Stimulated activated naive CD8-positive, alpha-beta T cell treated with anti-CD3 and anti-CD28 coated beads, Interleukin-15, Interleukin-2, amounts not matched to agents 100 ng/mL and 50 ng/mL, for 24 hours (primary cell): ENCODE measurements at regions not wholly inside any gene's neighbourhood (a gene's known extent, or its start where the extent isn't known, plus 50 kb on each side); places are given as distances from the start of the nearest gene placed in this dataset.

Experiments used
- H3K27ac Mint-ChIP-seq: one replicate; pipeline ENCODE4 v1.8.0; 2021; ENCODE audit warnings: mild to moderate bottlenecking, mixed read lengths
- H3K27me3 Mint-ChIP-seq: one replicate; pipeline ENCODE4 v1.8.0; 2021; ENCODE audit warnings: mixed read lengths
- H3K36me3 Mint-ChIP-seq: one replicate; pipeline ENCODE4 v1.8.0; 2021; ENCODE audit warnings: low read depth, mixed read lengths
- H3K4me1 Mint-ChIP-seq: one replicate; pipeline ENCODE4 v1.8.0; 2021; ENCODE audit warnings: low read depth, mixed read lengths
- H3K4me3 Mint-ChIP-seq: one replicate; pipeline ENCODE4 v1.8.0; 2021; ENCODE audit warnings: mild to moderate bottlenecking, mixed read lengths
- H3K9me3 Mint-ChIP-seq: one replicate; pipeline ENCODE4 v1.8.0; 2021; ENCODE audit warnings: mixed read lengths

DNA sequence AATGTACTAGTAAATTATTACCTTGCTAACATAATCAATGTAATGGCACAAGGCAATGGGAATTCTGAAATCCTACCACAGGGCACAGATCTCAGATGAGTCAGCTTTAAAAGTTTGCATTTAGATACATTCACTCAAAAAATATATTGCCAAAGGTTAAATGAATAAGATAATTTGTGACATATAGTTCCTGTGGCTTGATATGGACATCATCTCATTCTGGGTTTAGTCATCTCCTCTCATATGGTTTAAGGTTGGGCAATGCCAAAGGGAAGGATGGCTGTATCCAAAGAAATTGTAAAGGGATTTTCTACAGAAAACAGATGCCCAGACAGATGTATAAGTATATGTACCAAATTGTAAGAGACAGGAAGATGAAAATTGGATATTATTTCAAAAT is 1065.0 kb downstream of the LRFN5 start:
- no peak overlapping the region for H3K27ac Mint-ChIP-seq
- H3K9me3 Mint-ChIP-seq = peaks cover 12% of the 10 kb centered on the region
- no peak overlapping the region for H3K4me3 Mint-ChIP-seq

DNA sequence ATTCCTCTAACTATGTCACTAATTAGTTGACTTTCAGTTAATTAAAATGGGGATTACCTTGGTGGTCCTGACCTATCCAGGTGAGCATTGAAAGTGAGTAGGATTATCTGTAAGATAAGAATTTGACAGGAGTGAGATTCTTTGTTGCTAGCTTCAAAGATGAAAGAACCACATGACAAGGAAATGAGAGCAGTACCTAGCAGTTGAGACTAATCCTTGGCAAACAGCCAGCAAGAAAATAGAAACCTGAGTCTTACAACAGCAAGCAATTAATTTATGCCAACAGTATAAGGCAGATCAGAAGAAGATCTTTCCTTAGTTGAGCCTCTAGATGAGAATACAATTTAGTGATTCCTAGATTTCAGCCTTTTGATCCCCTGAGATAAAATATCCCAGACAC is 1058.4 kb downstream of the LRFN5 start:
- Mint-ChIP-seq H3K27me3 (no peaks in the 10 kb centered on the region), H3K36me3 (no peaks in the 10 kb centered on the region), H3K9me3 (peaks cover 12% of the 10 kb centered on the region), H3K4me1 (no peaks in the 10 kb centered on the region), H3K4me3 (no peak overlapping the region), H3K27ac (no peak overlapping the region)

More for the DNA sequence above, 1065.0 kb downstream of the LRFN5 start:
- no peaks in the 10 kb centered on the region for H3K27me3 Mint-ChIP-seq
- H3K4me1 Mint-ChIP-seq = no peaks in the 10 kb centered on the region
- no peaks in the 10 kb centered on the region for H3K36me3 Mint-ChIP-seq

DNA sequence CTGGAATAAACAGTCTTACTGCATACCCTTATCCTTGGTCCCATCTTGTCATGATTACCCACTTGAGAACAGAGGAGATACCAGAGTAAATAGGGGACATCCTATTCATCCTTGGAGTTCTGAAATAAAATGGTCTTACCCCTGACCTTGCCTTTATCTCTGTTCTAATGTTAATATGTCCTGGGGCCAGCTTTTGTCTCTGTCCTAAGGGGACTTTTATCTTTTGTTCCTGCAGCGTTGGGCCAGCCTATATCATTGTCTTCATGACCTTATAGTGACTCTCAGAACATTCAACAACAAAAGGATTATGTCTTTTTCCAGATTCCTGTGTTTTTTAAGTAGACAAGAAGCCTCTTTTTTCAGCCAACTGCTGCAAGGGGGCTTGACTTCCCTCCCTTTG is 1057.5 kb downstream of the LRFN5 start:
- no peak overlapping the region for H3K27ac Mint-ChIP-seq

DNA sequence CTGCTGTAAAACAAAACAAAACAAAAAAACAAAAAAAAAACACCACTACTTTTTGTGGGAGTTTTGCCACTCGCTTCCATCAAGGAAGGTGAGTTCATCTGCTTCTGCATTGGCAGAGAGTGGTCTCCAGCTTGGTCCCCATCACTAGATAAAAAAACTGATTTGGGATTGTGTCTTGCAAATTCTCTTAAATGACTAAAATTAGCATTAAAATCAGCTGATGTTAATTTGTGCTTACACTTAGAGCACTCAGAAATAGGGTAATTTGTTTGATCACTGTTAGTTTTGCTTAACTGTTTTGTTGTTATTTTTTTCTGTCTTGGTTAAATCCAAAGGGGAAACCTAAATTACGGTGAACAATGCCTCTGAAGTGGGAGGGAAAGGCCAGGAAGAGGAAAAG is 1048.0 kb downstream of the LRFN5 start:
- Mint-ChIP-seq H3K9me3 (peaks cover 9% of the 10 kb centered on the region), H3K4me1 (no peaks in the 10 kb centered on the region), H3K36me3 (no peaks in the 10 kb centered on the region), H3K27ac (no peak overlapping the region), H3K27me3 (no peaks in the 10 kb centered on the region), H3K4me3 (no peak overlapping the region)

More for the DNA sequence above, 1057.5 kb downstream of the LRFN5 start:
- H3K4me3 Mint-ChIP-seq = no peak overlapping the region
- no peaks in the 10 kb centered on the region for H3K27me3 Mint-ChIP-seq
- H3K36me3 Mint-ChIP-seq = no peaks in the 10 kb centered on the region
- no peaks in the 10 kb centered on the region for H3K4me1 Mint-ChIP-seq
- peaks cover 12% of the 10 kb centered on the region for H3K9me3 Mint-ChIP-seq

DNA sequence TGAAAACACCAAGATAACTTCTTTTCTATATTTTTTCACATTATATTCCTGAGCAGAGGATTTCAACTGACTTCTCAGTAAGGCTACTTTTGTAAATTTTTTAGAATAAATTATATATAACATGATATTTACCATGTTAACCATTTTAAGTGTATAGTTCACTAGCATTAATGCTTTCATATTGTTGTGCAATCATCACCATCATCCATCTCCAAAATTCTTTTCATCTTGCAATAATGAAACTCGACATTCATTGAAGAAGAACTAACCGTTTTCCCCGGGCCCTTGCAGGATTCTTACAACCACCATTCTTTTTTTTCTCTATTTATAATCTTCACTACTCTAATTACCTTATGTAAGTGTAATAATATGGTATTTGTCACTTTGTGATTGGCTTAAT is 1036.1 kb downstream of the LRFN5 start:
- Mint-ChIP-seq H3K4me1 (no peaks in the 10 kb centered on the region), H3K36me3 (no peaks in the 10 kb centered on the region), H3K4me3 (no peak overlapping the region), H3K27me3 (no peaks in the 10 kb centered on the region), H3K9me3 (peaks cover 23% of the 10 kb centered on the region), H3K27ac (no peak overlapping the region)

DNA sequence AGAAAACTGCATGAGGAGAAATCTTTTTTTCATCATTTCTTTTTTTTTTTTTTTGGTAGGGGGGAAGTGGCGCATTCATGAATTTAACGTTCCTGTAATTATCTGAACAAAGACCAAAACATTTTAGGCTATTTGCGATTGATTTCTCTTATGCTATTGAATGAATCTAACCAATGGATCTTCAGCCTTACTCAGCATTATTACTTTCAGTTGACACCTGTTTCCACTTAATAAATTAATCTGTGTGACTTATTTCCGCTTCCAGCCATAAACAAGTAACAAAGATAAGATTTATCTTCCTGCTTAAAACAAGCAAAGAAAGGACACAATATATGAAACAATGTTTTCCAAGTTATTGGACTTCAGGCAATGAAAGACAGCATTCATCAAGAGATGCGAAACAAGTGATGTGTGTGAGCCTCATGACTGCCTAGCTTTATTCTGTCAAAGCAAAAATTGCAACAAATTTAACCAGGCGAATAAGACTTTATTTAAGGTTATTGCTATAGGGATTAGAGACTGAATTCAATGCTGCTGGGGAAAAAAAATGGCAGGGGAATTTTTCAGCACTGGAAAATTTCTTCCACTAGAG is 1026.9 kb downstream of the LRFN5 start:
- H3K4me3 Mint-ChIP-seq = no peak overlapping the region
- no peaks in the 10 kb centered on the region for H3K36me3 Mint-ChIP-seq
- no peak overlapping the region for H3K27ac Mint-ChIP-seq
- H3K9me3 Mint-ChIP-seq = peaks cover 9% of the 10 kb centered on the region
- H3K4me1 Mint-ChIP-seq = no peaks in the 10 kb centered on the region
- H3K27me3 Mint-ChIP-seq = no peaks in the 10 kb centered on the region

DNA sequence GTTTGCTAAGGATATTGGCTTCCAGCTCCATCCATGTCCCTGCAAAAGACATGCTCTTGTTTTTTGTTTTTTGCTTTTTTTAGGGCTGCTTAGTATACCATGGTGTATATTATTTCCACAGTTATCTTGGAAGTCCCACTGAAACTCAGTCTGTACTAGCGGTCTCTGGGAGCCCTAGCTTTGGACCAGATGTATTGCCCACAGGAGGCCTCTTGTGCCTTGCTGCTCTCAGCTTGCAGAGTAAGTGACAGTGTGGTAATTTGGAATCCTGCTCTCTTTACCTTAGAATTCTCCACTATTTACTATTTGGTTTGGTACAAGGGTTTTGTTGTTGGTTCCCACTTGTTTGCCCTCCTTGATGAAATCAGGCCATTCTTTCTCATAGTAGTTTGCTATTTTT is 1022.9 kb downstream of the LRFN5 start:
- no peak overlapping the region for H3K4me3 Mint-ChIP-seq
- H3K36me3 Mint-ChIP-seq = no peaks in the 10 kb centered on the region
- no peaks in the 10 kb centered on the region for H3K4me1 Mint-ChIP-seq
- H3K27ac Mint-ChIP-seq = no peak overlapping the region
- H3K9me3 Mint-ChIP-seq = peaks cover 9% of the 10 kb centered on the region
- no peaks in the 10 kb centered on the region for H3K27me3 Mint-ChIP-seq

DNA sequence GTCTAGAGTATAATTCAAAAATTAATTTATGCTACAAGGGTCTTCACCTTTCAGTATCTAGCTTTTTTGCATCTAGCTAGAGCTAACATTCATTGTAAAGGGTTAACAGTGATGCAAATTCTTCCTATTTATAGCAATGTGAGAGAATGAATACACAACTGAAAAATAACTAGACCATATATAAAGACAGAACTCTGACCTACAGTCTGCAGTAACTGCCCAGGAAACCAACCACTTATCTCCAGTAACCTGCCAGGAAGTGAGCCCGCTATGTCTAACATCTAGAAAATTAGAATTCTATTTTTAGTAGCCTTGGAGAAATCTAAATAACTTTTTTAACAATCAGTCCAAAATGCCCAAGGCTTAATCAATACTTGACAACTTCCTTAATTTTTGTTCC is 1021.9 kb downstream of the LRFN5 start:
- no peaks in the 10 kb centered on the region for H3K27me3 Mint-ChIP-seq
- H3K36me3 Mint-ChIP-seq = no peaks in the 10 kb centered on the region
- H3K9me3 Mint-ChIP-seq = peaks cover 9% of the 10 kb centered on the region
- no peaks in the 10 kb centered on the region for H3K4me1 Mint-ChIP-seq
- no peak overlapping the region for H3K27ac Mint-ChIP-seq
- no peak overlapping the region for H3K4me3 Mint-ChIP-seq

DNA sequence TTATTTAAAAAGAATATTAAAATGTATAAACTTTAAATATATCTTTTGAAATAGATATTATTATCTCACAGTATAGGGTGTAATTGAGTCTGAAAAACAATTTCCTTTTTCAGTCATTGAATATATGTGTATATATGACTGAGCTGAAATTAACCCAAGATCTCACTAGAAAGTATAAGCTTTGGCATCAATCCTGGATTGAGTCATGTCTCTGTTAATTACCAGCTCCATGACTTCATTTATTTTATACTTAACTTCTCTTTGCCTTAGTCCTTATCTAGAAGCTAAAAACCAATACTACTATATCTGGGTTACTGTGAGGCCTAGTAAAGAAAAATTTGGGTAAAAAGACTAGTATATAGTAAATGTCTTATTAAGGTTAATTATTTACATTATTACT is 1020.3 kb downstream of the LRFN5 start:
- Mint-ChIP-seq H3K36me3 (no peaks in the 10 kb centered on the region), H3K4me3 (no peak overlapping the region), H3K9me3 (peaks cover 4% of the 10 kb centered on the region), H3K27ac (no peak overlapping the region), H3K4me1 (no peaks in the 10 kb centered on the region), H3K27me3 (no peaks in the 10 kb centered on the region)

DNA sequence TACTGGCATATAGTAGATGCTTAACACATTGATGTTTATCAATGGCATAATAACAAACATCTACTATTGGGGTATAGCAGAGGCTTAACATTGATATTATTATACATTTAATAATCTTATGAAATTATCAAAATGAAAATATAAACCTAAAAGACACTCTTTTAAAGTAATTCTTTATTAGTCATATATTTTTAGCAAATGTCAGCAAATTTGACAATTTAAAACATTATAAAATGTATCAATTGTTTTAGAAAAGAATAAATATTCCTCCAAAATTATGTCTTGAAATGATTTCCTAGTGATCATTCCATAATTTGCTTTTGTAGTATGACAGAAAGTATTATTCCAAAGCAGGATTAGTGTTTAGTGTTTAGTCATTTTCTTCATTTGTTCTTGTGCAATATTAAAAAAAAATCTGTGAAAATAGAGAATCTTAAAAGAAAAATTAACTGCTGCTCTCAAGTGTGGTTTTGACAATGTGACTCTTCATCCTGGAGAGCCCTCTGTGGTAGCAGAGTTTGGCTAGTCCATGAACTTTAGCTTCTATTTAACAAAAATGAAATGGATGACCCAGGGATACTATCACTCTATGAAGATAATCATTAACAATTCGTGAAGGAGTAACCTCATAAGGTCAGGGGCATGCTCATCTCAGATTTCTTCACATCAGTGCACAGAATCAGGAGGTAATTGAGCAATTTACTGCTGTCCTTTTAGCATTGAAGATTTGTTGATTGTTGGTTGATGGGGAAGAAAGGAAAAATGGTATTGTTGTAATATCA is 1018.5 kb downstream of the LRFN5 start:
- Mint-ChIP-seq H3K4me3 (no peak overlapping the region), H3K9me3 (peaks cover 4% of the 10 kb centered on the region), H3K36me3 (no peaks in the 10 kb centered on the region), H3K27ac (no peak overlapping the region), H3K27me3 (no peaks in the 10 kb centered on the region), H3K4me1 (no peaks in the 10 kb centered on the region)

DNA sequence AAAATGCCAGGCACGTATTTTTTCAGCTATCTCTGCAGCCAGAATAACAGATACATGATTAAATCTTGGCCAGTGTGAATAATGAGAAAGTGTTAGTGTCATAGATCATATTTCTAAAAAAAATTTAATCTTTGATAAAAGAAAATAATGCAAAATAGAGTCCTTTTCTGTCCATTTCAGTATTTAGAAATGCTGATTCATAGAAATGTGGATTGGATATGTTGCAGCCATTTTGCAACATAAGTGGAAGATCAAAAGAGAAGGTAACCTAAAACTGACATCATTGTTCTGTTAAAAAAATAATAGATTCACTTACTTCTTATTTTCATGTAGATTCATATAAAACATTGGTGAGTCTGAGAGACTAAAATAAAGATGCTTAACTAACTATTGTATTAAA is 1010.3 kb downstream of the LRFN5 start:
- Mint-ChIP-seq H3K4me3 (no peak overlapping the region), H3K27me3 (no peaks in the 10 kb centered on the region), H3K9me3 (peaks cover 6% of the 10 kb centered on the region), H3K4me1 (no peaks in the 10 kb centered on the region), H3K27ac (no peak overlapping the region), H3K36me3 (no peaks in the 10 kb centered on the region)

DNA sequence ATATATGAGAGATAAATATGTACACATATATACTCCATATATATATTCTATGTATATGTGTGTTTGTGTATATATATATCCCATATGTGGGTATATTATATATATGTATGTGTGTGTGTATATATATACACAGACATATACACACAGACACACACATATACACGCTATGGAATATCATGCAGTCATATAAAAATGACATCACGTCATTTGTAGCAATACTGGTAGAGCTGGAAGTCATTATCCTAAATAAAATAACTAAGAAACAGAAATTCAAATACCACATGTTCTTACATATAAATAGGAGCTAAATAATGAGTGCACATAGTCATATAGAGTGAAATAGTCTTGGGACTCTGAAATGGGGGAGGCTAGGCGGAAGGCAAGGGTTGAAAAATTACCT is 1000.2 kb downstream of the LRFN5 start:
- Mint-ChIP-seq H3K4me3 (no peak overlapping the region), H3K4me1 (no peaks in the 10 kb centered on the region), H3K27me3 (no peaks in the 10 kb centered on the region), H3K9me3 (peaks cover 10% of the 10 kb centered on the region), H3K36me3 (no peaks in the 10 kb centered on the region), H3K27ac (no peak overlapping the region)

DNA sequence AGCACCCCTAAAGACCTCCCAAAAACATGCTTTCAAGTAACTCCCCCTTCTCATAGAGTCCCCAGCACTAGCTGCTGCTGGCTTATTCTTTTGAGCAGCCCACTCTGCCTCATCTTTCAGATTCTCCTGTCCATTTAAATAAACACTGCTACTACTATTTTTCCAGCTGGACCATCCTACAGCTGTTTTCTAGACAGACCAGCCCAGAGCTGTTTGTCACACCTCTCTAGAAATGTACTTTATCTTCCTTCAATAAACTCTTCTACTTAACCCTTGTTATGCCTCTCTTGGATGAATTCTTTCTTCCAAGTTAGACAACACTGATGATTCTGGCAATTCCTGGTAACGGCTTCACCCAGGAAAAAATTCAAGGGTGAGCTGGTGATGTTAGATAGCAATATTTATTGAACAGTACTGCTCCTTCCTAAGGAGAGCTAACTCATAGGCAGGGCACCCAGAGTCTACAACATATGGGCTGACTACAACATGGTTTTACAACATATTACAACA is 995.7 kb downstream of the LRFN5 start:
- Mint-ChIP-seq H3K4me3 (no peak overlapping the region), H3K27me3 (no peaks in the 10 kb centered on the region), H3K27ac (no peak overlapping the region), H3K36me3 (no peaks in the 10 kb centered on the region), H3K4me1 (no peaks in the 10 kb centered on the region), H3K9me3 (peaks cover 15% of the 10 kb centered on the region)

DNA sequence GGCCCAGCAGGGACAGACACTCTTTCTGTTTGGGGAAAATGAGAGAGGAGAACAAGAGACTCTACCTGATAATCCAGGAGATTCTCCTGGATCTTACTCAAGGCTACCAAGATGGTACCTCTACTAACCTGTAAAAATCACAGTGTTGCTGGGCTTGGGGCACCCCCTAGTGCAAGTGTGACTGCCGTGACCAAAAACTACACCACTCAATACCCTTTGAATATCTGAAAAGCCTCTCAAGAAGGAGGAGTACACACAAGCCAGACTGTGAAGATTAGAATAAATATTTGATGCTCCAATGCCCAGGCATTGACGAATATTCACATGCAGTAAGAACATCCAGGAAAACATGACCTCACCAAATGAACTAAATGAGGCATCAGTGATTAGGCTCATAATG is 965.4 kb downstream of the LRFN5 start:
- Mint-ChIP-seq H3K4me1 (no peaks in the 10 kb centered on the region), H3K9me3 (peaks cover 35% of the 10 kb centered on the region), H3K27ac (no peak overlapping the region), H3K27me3 (no peaks in the 10 kb centered on the region), H3K36me3 (no peaks in the 10 kb centered on the region), H3K4me3 (no peak overlapping the region)

DNA sequence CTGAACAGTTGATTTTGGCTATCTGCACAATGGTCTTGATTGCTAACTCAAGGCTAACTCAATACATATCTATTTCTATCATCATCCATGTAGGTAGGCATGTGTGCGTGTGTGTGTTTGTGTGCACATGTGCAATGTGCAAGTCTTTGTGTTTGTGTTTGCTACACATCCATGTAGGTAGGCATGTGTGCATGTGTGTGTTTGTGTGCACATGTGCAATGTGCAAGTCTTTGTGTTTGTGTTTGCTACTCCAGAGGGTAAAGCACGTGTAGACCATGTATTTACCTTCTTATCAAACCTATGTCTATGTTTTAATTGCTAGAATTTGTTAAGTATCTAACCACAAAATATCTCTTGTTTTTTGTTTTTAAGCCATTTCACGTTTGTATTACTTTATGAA is 962.6 kb downstream of the LRFN5 start:
- Mint-ChIP-seq H3K27me3 (no peaks in the 10 kb centered on the region), H3K27ac (no peak overlapping the region), H3K9me3 (peaks cover 15% of the 10 kb centered on the region), H3K36me3 (no peaks in the 10 kb centered on the region), H3K4me3 (no peak overlapping the region), H3K4me1 (no peaks in the 10 kb centered on the region)

DNA sequence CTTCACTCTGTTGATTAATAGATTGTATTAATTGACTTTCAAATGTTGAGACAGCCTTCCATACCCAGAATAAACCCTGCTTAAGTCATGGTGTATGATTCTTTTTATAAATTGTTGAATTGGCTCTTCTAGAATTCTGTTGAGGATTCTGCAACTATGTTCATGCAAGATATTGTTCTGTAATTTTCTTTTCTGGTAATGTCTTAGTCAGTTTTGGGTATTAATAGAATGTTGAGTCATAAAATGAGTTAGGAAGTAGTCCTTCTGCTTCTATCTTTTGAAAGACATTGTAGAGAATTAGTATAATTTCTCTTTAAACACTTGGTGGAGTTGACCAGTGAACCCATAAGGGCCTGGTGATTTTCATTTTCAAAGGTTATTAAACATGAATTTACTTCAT is 958.9 kb downstream of the LRFN5 start:
- no peaks in the 10 kb centered on the region for H3K36me3 Mint-ChIP-seq
- no peak overlapping the region for H3K27ac Mint-ChIP-seq
- no peak overlapping the region for H3K4me3 Mint-ChIP-seq
- no peaks in the 10 kb centered on the region for H3K4me1 Mint-ChIP-seq
- H3K27me3 Mint-ChIP-seq = no peaks in the 10 kb centered on the region
- H3K9me3 Mint-ChIP-seq = peaks cover 9% of the 10 kb centered on the region
